ENCODE measurements at regions not wholly inside any gene's neighbourhood (a gene's known extent, or its start where the extent isn't known, plus 50 kb on each side); places are given as distances from the start of the nearest gene placed in this dataset.

DNA sequence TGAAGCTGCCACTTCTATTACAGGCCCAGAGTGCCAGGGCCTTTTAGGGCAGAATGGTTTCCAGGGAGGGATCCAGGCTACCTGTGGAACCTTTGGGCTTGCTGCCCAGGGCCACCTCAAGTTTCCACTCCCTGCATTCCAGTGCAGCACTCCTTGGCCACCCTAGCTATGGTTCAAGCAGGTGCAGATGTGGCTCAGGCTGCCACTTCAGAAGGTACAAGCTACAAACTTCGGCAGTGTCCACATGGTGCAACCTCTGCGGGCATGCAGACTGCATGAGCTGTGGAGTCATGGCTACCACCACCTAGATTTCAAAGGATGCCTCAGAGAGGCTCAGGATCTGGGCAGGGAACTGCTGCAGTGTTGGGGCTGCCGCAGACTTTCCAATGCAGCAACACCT is 248.1 kb upstream of the UBE2E3 start:
- TF ChIP-seq, protein P1, sequence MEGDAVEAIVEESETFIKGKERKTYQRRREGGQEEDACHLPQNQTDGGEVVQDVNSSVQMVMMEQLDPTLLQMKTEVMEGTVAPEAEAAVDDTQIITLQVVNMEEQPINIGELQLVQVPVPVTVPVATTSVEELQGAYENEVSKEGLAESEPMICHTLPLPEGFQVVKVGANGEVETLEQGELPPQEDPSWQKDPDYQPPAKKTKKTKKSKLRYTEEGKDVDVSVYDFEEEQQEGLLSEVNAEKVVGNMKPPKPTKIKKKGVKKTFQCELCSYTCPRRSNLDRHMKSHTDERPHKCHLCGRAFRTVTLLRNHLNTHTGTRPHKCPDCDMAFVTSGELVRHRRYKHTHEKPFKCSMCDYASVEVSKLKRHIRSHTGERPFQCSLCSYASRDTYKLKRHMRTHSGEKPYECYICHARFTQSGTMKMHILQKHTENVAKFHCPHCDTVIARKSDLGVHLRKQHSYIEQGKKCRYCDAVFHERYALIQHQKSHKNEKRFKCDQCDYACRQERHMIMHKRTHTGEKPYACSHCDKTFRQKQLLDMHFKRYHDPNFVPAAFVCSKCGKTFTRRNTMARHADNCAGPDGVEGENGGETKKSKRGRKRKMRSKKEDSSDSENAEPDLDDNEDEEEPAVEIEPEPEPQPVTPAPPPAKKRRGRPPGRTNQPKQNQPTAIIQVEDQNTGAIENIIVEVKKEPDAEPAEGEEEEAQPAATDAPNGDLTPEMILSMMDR (conservative IDR thresholded peaks at IDR 0.05): no peak
- TF ChIP-seq ZFX (IDR thresholded peaks at IDR 0.05): no peak

Data from C4-2B (cell line).